ENCODE measurements at regions not wholly inside any gene's neighbourhood (a gene's known extent, or its start where the extent isn't known, plus 50 kb on each side); places are given as distances from the start of the nearest gene placed in this dataset.
A peak's percentile ranks its signal among the peaks of the same experiment; 100 is the strongest.

DNA sequence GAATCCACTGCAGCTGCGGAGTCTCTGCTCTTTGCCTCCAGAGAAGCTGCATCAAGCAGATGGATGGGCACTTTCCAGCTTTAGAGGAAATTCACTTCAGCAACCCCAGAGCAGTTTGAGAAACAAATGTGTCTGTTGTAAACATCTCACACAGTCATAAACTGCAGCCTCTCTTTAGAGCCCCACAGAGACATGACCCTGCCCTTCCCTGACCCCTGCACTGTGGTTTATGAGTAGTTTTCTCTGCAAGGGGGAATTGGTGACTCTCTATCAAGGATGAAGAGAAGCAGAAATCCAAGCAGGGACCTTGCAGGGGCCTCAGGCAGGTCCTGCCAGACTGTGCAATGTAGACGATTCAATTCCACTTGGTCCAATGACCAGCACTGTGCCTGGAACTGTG is 160.2 kb downstream of the SH2D4B start:
- no peak for TF ChIP-seq TAF1 (IDR thresholded peaks at IDR 0.05; ENCODE audit: low read depth)

DNA sequence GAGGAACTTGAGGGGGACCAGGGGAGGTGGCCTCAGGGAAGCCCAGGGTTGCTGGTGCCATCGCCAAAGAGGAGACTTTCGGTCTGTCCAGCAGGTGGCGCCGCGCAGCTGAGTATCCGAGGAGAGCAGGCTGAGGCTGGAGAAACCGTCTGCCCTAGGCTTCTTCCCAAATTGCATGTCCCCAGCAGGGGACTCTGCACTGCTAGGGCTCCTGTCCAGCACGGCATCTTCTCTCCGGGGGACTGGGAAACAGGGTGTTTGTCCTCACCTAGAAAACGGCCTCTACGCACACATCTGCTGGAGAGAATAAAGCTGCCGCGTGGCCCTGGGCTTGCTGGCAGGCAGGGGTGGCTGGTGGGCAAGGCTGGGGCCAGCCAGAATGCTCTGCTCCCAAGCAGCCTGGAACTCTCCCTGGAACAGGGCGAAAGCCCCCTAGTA is 161.9 kb downstream of the SH2D4B start:
- TF ChIP-seq RAD21 (IDR thresholded peaks at IDR 0.05; ENCODE audit: low read depth) (peak; percentile 96), TAF1 (IDR thresholded peaks at IDR 0.05; ENCODE audit: low read depth) (no peak)

GRCh38 chr10:80700252-80700651 is 162.6 kb downstream of the SH2D4B start:
- no peak for TF ChIP-seq YY1 (IDR thresholded peaks at IDR 0.05; ENCODE audit: low read depth)
- no peak for TF ChIP-seq FOXM1 (IDR thresholded peaks at IDR 0.05; ENCODE audit: borderline replicate concordance, low read depth)
- no peak for TF ChIP-seq REST (IDR thresholded peaks at IDR 0.05; ENCODE audit: low read depth)

DNA sequence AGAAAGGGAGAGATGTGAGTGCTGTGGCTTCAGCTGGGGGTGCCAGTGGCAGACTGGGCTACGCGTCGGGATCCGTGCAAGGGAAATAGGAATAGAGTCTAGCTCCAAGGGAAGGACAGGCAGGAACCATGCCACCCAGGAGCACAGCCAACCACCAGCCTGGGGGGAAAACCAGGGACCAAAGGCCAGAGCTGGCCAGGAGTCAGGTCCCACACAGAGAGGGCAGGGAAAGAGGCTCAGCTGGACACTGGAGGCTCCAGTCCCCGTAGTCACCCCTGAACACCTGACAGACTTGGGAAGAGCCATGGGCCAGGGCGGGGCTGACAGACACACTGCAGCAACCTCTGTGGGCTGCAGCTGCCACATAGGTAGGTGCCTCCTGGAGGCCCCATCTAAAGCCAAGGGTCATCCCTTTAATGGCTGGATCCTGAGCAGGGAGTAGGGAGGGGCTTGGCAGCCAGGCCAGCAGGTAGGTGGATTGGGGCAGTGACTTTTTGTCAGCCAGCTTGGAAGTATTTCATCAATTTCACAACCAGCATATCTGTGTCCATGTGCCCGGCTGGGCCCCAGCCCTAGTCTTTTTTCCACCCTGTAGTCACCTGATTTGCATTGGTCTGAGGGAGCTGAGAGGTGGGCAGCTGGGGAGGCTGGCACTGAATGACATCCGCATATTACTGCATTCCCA is 163.2 kb downstream of the SH2D4B start:
- TF ChIP-seq CEBPB (IDR thresholded peaks at IDR 0.05) (no peak), RAD21 (IDR thresholded peaks at IDR 0.05; ENCODE audit: low read depth) (no peak), NFIC (IDR thresholded peaks at IDR 0.05) (no peak), ZBTB7A (IDR thresholded peaks at IDR 0.05; ENCODE audit: low read depth) (no peak), YY1 (IDR thresholded peaks at IDR 0.05; ENCODE audit: low read depth) (no peak), TAF1 (IDR thresholded peaks at IDR 0.05; ENCODE audit: low read depth) (no peak), EP300 (IDR thresholded peaks at IDR 0.05; ENCODE audit: borderline replicate concordance) (no peak), EGR1 (IDR thresholded peaks at IDR 0.05) (no peak), CREB1 (IDR thresholded peaks at IDR 0.05; ENCODE audit: low read depth) (no peak), TEAD4 (IDR thresholded peaks at IDR 0.05) (no peak), REST (IDR thresholded peaks at IDR 0.05; ENCODE audit: low read depth) (no peak), FOXM1 (IDR thresholded peaks at IDR 0.05; ENCODE audit: borderline replicate concordance, low read depth) (no peak)
- TF ChIP-seq, protein P1, sequence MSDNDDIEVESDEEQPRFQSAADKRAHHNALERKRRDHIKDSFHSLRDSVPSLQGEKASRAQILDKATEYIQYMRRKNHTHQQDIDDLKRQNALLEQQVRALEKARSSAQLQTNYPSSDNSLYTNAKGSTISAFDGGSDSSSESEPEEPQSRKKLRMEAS (IDR thresholded peaks at IDR 0.05), result no peak

- TF ChIP-seq, protein P1 (IDR thresholded peaks at IDR 0.05), result no peak
- no peak for TF ChIP-seq TEAD4 (IDR thresholded peaks at IDR 0.05)
- TF ChIP-seq YY1 (IDR thresholded peaks at IDR 0.05; ENCODE audit: low read depth), result no peak
- TF ChIP-seq, protein P2, sequence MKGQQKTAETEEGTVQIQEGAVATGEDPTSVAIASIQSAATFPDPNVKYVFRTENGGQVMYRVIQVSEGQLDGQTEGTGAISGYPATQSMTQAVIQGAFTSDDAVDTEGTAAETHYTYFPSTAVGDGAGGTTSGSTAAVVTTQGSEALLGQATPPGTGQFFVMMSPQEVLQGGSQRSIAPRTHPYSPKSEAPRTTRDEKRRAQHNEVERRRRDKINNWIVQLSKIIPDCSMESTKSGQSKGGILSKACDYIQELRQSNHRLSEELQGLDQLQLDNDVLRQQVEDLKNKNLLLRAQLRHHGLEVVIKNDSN (IDR thresholded peaks at IDR 0.05), result no peak
- TF ChIP-seq EGR1 (IDR thresholded peaks at IDR 0.05), result no peak
- TF ChIP-seq CEBPB (IDR thresholded peaks at IDR 0.05), result no peak
- TF ChIP-seq REST (IDR thresholded peaks at IDR 0.05; ENCODE audit: low read depth), result no peak
- no peak for TF ChIP-seq CREB1 (IDR thresholded peaks at IDR 0.05; ENCODE audit: low read depth)
- no peak for TF ChIP-seq RAD21 (IDR thresholded peaks at IDR 0.05; ENCODE audit: low read depth)
- no peak for TF ChIP-seq ZBTB7A (IDR thresholded peaks at IDR 0.05; ENCODE audit: low read depth)
Measured at GRCh38 chr10:80701706-80702105, 164.0 kb downstream of the SH2D4B start.

- TF ChIP-seq, protein P1 (IDR thresholded peaks at IDR 0.05), result no peak
- no peak for TF ChIP-seq FOXM1 (IDR thresholded peaks at IDR 0.05; ENCODE audit: borderline replicate concordance, low read depth)
- TF ChIP-seq RAD21 (IDR thresholded peaks at IDR 0.05; ENCODE audit: low read depth), result no peak
- no peak for TF ChIP-seq TAF1 (IDR thresholded peaks at IDR 0.05; ENCODE audit: low read depth)
- no peak for TF ChIP-seq CREB1 (IDR thresholded peaks at IDR 0.05; ENCODE audit: low read depth)
- no peak for TF ChIP-seq REST (IDR thresholded peaks at IDR 0.05; ENCODE audit: low read depth)
- no peak for TF ChIP-seq EP300 (IDR thresholded peaks at IDR 0.05; ENCODE audit: borderline replicate concordance)
- TF ChIP-seq NFIC (IDR thresholded peaks at IDR 0.05), result no peak
Measured at GRCh38 chr10:80702143-80702542, 164.4 kb downstream of the SH2D4B start.

Measured in Ishikawa (cell line).